ENCODE measurements at regions not wholly inside any gene's neighbourhood (a gene's known extent, or its start where the extent isn't known, plus 50 kb on each side); places are given as distances from the start of the nearest gene placed in this dataset.

DNA sequence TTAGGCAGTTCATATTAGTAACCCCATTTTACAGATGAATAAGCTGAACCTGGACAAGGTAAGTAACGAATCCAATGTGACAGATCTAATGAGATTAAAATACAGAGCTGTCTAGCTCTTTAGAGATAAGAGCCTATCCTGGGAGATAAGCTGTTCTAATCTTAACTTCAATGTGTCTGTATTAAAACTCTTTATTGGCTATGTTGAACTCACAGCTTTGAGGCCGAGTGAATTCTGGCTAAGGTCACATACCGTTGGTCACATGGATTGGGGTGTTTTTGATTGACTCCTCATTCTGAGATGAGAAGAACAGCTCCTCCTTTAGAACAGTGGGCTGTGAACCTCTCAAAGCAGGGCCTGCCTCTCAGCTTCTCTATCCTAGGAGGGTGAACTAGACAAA is 113.4 kb upstream of the EEPD1 start (continued):
- TF ChIP-seq, protein P1, sequence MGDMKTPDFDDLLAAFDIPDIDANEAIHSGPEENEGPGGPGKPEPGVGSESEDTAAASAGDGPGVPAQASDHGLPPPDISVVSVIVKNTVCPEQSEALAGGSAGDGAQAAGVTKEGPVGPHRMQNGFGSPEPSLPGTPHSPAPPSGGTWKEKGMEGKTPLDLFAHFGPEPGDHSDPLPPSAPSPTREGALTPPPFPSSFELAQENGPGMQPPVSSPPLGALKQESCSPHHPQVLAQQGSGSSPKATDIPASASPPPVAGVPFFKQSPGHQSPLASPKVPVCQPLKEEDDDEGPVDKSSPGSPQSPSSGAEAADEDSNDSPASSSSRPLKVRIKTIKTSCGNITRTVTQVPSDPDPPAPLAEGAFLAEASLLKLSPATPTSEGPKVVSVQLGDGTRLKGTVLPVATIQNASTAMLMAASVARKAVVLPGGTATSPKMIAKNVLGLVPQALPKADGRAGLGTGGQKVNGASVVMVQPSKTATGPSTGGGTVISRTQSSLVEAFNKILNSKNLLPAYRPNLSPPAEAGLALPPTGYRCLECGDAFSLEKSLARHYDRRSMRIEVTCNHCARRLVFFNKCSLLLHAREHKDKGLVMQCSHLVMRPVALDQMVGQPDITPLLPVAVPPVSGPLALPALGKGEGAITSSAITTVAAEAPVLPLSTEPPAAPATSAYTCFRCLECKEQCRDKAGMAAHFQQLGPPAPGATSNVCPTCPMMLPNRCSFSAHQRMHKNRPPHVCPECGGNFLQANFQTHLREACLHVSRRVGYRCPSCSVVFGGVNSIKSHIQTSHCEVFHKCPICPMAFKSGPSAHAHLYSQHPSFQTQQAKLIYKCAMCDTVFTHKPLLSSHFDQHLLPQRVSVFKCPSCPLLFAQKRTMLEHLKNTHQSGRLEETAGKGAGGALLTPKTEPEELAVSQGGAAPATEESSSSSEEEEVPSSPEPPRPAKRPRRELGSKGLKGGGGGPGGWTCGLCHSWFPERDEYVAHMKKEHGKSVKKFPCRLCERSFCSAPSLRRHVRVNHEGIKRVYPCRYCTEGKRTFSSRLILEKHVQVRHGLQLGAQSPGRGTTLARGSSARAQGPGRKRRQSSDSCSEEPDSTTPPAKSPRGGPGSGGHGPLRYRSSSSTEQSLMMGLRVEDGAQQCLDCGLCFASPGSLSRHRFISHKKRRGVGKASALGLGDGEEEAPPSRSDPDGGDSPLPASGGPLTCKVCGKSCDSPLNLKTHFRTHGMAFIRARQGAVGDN (IDR thresholded peaks at IDR 0.05) = no peak
- TF ChIP-seq, protein P2, sequence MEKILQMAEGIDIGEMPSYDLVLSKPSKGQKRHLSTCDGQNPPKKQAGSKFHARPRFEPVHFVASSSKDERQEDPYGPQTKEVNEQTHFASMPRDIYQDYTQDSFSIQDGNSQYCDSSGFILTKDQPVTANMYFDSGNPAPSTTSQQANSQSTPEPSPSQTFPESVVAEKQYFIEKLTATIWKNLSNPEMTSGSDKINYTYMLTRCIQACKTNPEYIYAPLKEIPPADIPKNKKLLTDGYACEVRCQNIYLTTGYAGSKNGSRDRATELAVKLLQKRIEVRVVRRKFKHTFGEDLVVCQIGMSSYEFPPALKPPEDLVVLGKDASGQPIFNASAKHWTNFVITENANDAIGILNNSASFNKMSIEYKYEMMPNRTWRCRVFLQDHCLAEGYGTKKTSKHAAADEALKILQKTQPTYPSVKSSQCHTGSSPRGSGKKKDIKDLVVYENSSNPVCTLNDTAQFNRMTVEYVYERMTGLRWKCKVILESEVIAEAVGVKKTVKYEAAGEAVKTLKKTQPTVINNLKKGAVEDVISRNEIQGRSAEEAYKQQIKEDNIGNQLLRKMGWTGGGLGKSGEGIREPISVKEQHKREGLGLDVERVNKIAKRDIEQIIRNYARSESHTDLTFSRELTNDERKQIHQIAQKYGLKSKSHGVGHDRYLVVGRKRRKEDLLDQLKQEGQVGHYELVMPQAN (conservative IDR thresholded peaks at IDR 0.05) = no peak
- TF ChIP-seq, protein P3, sequence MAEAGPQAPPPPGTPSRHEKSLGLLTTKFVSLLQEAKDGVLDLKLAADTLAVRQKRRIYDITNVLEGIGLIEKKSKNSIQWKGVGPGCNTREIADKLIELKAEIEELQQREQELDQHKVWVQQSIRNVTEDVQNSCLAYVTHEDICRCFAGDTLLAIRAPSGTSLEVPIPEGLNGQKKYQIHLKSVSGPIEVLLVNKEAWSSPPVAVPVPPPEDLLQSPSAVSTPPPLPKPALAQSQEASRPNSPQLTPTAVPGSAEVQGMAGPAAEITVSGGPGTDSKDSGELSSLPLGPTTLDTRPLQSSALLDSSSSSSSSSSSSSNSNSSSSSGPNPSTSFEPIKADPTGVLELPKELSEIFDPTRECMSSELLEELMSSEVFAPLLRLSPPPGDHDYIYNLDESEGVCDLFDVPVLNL (IDR thresholded peaks at IDR 0.05; ENCODE audit: low read depth, low read length) = no peak
- TF ChIP-seq TBL1XR1 (IDR thresholded peaks at IDR 0.05; ENCODE audit: low read depth, low read length) = no peak
- TF ChIP-seq SRF (IDR thresholded peaks at IDR 0.05; ENCODE audit: low read depth in 2 of 2, low read length in 2 of 2) = no peak
- TF ChIP-seq JUND (IDR thresholded peaks at IDR 0.05; ENCODE audit: low read depth, low read length) = no peak
- no peak for TF ChIP-seq ZZZ3 (IDR thresholded peaks at IDR 0.05; ENCODE audit: control insufficient read depth, insufficient read length, low read depth)
- TF ChIP-seq TCF7 (IDR thresholded peaks at IDR 0.05; ENCODE audit: borderline replicate concordance) = no peak
